GM19467 (cell line): ENCODE measurements at regions not wholly inside any gene's neighbourhood (a gene's known extent, or its start where the extent isn't known, plus 50 kb on each side); places are given as distances from the start of the nearest gene placed in this dataset.
A peak's percentile ranks its signal among the peaks of the same experiment; 100 is the strongest.
"Not testable (repeated sequence)": the region's sequence is repeated elsewhere in the genome, so short reads cannot be mapped to it uniquely, and the experiment has no call there.

Experiments
- ATAC-seq: cut with Tn5 transposase; IDR thresholded peaks from one replicate; pipeline ENCODE4 v1.9.1; 2021; ENCODE audit warnings: mild to moderate bottlenecking, moderate library complexity; ENCODE audit not compliant: unreplicated experiment

DNA sequence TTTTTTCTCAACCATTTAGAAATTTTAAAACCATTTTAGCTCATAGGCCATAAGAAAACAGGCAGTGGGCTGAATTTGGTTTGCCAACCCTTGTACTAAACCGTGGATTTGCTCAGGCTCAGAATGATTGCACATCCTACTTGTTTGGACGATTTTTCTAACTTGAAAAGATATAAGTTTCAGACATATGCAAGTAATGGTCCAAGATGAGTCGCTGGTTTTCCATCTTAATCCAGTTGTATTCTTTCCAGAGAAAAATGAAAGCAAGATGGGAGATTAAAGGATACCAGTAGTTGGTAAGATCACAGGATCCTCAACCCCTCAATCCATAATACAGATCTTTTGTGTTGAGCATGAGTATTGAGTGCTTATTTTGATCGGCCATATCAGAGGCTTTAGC is 250.9 kb downstream of the TINAG start:
- no peak for ATAC-seq

- not testable (repeated sequence) for ATAC-seq
These were observed 255.9 kb downstream of the TINAG start for GRCh38 chr6:54564188-54564587.

DNA sequence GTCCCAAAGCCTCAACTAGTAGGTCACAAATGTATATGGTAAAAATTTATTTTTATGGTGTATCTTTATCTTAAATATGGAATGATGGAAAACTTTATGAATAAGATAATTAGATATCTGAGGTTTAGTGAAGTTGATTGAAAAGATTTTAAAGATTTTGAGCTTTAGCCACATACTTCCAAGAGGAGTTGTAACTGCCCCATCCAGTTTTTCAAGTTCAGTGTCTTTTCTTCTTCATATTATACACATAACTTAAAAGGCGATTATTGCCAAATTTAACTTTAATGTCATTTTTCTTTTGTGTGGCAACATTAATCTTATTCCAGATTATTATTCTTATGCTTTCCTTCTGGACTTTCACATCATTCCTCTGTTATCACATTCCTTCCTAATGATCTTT is 266.4 kb downstream of the TINAG start:
- no peak for ATAC-seq

- ATAC-seq = no peak
These were observed 268.3 kb upstream of the FAM83B start for GRCh38 chr6:54578261-54578660.

- no peak for ATAC-seq
These were observed 267.6 kb upstream of the FAM83B start for GRCh38 chr6:54579011-54579410.

GRCh38 chr6:54586251-54586650 is 260.3 kb upstream of the FAM83B start:
- no peak for ATAC-seq

GRCh38 chr6:54587277-54587676 is 259.3 kb upstream of the FAM83B start:
- no peak for ATAC-seq

DNA sequence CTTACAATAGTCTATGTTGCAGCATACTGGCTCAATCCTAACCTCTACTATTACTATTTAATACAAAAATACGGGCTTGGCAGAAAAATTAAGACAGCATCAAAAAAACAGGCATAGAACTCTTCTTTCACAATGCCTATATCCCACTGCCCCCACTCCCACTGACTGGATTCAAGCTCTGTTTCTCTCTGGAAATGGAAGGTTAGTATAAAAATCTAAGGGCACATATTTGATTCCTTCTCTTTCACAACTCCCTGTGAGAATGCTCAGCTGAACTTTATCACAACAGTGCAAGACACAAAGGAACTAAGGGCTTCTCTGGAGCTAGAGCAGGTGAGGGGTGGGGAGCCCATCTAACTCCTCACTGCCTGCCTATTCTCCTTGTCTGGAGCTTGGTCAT is 258.4 kb upstream of the FAM83B start:
- ATAC-seq = no peak

- ATAC-seq = no peak
These were observed 250.7 kb upstream of the FAM83B start for GRCh38 chr6:54595844-54596243.

DNA sequence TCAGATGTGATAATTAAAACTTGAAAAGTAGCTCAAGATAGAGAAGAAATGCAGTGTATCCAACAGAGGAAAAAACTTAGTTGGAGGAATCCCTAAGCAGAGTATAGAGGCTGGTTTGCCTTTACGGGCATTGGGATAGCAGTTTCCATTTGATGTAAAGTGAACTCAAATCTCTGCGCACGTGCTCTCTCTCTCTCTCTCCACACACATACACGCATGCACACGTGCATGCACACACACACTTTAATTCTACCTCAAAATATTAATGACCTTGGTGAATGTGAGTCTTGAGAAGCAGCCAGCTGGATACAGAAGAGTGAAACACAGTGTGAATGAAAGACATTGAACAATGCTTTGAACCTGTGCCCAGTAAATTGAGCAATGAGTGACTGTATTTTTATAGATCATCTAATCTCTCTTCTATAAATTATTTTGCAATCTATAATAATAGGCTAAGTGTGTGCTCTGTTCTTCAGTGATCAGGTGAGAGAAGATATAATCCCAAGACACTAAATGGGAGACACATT is 247.7 kb upstream of the FAM83B start:
- no peak for ATAC-seq

DNA sequence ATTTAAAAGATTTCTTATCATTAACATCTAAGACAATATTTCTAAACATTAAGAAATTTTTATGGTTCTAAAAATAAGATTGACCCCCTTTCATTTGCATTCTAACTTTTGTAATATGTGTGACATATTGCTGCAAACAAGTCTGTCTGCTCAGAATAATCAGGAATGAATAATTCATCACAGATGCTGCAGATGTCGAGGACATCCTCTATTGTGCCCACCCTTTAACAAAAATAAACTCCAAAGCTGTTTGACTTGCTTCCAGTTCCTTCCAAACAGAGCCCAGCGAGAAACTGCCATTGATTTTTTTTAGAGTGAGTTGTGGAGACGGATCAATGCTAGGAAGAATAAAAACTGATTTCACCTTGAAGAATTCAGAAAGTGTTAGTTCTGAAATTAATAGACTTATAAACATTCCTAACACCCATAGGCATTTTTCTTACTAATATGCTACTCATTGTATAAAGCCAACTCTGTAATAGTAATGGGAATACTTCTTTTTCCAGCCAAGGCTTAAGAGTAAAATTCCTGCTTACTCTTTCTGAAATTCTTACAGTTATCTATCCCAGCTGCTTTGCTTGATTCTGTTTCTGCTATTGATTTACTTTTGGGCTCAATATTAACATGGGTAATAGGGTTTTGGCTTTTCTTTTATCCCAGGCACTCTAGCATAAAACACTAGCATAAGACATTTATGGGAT is 244.8 kb upstream of the FAM83B start:
- no peak for ATAC-seq

DNA sequence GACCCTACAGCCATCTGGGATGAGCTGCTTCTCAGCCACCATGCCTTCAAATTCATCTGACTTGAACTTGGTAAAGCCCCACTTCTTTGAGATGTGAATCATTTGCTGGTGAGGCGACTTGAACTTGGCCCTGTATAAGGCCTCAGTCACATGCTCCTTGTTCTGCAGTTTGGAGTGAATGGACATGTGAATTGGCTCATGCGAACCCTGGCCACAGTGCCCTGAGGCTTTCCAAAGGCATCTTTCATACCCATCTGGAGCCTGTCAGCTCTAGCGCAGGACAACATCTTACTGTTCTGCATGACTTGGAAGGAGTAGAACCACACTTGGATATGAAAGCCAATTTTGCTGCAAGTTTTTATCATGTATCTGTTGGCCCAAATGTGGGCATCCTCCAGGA is 244.0 kb upstream of the FAM83B start:
- ATAC-seq = no peak

DNA sequence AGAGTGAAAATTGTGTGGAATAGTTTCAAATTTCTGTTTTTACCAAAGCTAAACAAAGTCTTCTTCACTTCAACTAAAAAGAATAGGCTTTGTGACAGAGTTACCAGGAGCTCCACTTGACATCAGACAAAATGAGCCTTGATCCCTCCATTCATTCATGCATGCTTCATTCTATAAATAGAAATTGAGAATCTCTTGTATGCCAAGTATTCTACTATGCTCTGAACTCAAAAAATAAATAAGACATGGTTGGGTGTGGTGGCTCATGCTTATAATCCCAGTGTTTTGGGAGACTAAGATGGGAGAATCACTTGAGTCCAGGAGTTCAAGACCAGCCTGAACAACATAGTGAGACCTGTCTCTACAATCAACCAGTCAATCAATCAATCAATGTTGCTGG is 236.6 kb upstream of the FAM83B start:
- no peak for ATAC-seq

DNA sequence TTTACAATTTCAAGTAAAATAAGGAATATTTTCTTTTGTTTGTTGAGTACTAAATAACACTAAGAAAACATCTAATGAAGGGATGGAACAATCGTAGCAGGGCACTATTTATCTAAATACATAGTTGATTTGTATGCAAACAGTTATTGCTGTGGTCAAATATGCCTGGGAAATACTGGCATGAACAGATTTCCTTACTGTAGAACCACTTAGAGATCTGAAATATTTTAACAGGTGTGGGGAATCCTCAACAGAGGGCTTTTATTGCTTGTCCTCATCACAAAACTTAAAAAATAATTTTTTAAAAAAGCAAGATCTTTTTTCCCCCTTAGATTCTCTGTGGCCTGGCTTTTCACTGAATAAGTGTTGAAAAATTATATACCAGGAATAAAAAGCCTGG is 233.0 kb upstream of the FAM83B start:
- no peak for ATAC-seq

DNA sequence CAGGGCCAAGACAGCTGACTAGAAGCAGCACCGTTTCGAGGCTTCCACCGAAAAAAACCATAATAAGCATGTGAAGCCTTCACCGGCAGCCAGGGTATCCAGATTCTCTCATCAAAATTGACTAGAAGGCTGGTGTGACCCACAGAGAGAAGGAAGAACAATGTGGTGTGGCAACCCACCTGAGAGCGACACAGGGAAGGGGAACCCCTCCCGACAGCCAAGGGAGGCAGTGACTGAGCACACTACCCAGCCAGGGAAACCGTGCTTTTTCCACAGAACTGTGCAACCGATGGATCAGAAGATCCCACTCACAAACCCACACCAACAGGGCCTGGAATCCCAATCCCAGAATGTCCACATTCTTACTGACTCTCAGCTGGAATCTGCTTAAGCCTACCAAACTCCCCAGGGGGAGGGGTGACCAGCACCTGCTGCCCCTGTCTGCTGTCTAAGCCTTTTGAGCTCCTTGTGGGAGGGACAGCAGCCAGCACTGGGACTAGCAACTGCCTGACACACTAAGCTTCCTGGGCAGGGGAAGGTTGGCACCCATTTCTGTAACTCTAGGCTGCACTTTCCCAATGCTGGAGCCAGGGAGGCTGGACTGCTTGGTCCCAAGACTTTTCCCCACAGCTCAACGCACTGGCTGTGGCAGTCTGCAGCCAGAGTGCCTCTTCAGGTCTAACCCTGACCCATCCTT is 231.9 kb upstream of the FAM83B start:
- no peak for ATAC-seq

- ATAC-seq = no peak
These were observed 228.8 kb upstream of the FAM83B start for GRCh38 chr6:54617730-54618129.

DNA sequence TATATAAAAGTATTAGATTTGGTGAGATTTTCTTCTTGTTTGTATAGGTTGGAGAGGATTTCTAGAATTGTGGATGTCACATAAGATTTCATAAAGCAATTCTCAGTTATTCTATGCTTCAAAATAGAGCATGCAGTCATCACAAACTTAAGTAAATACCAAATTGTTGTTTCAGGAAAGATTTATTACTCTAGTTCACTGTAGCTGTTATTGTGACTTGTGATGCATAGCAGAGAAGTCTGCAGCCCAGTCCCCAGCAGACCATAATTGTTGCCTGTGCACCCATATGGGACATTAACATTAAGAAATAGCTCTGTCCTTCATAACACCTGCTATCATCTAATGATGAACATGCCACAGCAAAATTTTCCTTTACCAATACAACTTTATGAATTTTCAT is 228.0 kb upstream of the FAM83B start:
- ATAC-seq = no peak

GRCh38 chr6:54619102-54619501 is 227.5 kb upstream of the FAM83B start:
- no peak for ATAC-seq

GRCh38 chr6:54621285-54621684 is 225.3 kb upstream of the FAM83B start:
- peak; percentile 88 for ATAC-seq

GRCh38 chr6:54624216-54624615 is 222.4 kb upstream of the FAM83B start:
- no peak for ATAC-seq

- ATAC-seq = no peak
These were observed 221.8 kb upstream of the FAM83B start for GRCh38 chr6:54624779-54625178.

- no peak for ATAC-seq
These were observed 217.4 kb upstream of the FAM83B start for GRCh38 chr6:54629131-54629530.
